ENCODE measurements at regions not wholly inside any gene's neighbourhood (a gene's known extent, or its start where the extent isn't known, plus 50 kb on each side); places are given as distances from the start of the nearest gene placed in this dataset.
"Not testable (repeated sequence)": the region's sequence is repeated elsewhere in the genome, so short reads cannot be mapped to it uniquely, and the experiment has no call there.

GRCh38 chr2:2650608-2651375, 319.7 kb upstream of the MYT1L start:
- no peak for DNase-seq

GRCh38 chr2:2649109-2650072, 318.3 kb upstream of the MYT1L start:
- DNase-seq = no peak

- DNase-seq = no peak
Measured at GRCh38 chr2:2648094-2648493, 317.0 kb upstream of the MYT1L start.

- no peak for DNase-seq
Measured at GRCh38 chr2:2647141-2647541, 316.1 kb upstream of the MYT1L start.

- DNase-seq = no peak
Measured at GRCh38 chr2:2646433-2647051, 315.5 kb upstream of the MYT1L start.

GRCh38 chr2:2645162-2645855, 314.2 kb upstream of the MYT1L start:
- no peak for DNase-seq

- DNase-seq = not testable (repeated sequence)
Measured at GRCh38 chr2:2644751-2645150, 313.7 kb upstream of the MYT1L start.

GRCh38 chr2:2644040-2644439, 313.0 kb upstream of the MYT1L start:
- DNase-seq = no peak

GRCh38 chr2:2642906-2643890, 312.1 kb upstream of the MYT1L start:
- DNase-seq = no peak

GRCh38 chr2:2641541-2642410, 310.7 kb upstream of the MYT1L start:
- DNase-seq = no peak

- DNase-seq = no peak
Measured at GRCh38 chr2:2640818-2641217, 309.7 kb upstream of the MYT1L start.

GRCh38 chr2:2640371-2640770, 309.3 kb upstream of the MYT1L start:
- no peak for DNase-seq

GRCh38 chr2:2639251-2640139, 308.4 kb upstream of the MYT1L start:
- DNase-seq = no peak

GRCh38 chr2:2638547-2639220, 307.6 kb upstream of the MYT1L start:
- no peak for DNase-seq

- DNase-seq = no peak
Measured at GRCh38 chr2:2636813-2637212, 305.7 kb upstream of the MYT1L start.

GRCh38 chr2:2635025-2635528, 304.0 kb upstream of the MYT1L start:
- DNase-seq = no peak

- no peak for DNase-seq
Measured at GRCh38 chr2:2633017-2633416, 301.9 kb upstream of the MYT1L start.

GRCh38 chr2:2623939-2624338, 292.9 kb upstream of the MYT1L start:
- no peak for DNase-seq

GRCh38 chr2:2621855-2622254, 290.8 kb upstream of the MYT1L start:
- no peak for DNase-seq

Data from NCI-H526 treated with DMSO at 0.1 percent for 48 hours (cell line).